Neural progenitor cell (in vitro differentiated cells): ENCODE measurements at regions not wholly inside any gene's neighbourhood (a gene's known extent, or its start where the extent isn't known, plus 50 kb on each side); places are given as distances from the start of the nearest gene placed in this dataset.

Source experiments
- DNase-seq: peaks from one replicate; pipeline ENCODE4 v3.0.0-alpha.2; 2016; ENCODE audit warnings: low spot score
- H2AFZ ChIP-seq: fragments of 200-600 bp; sonication (generic); replicated peaks from 2 replicates; pipeline ENCODE4 v1.6.1; 2016; ENCODE audit warnings: antibody characterized with exemption
- H3F3A ChIP-seq: fragments of 200-600 bp; sonication (generic); 2 replicates; pipeline ENCODE4 v1.6.1; 2016; ENCODE audit warnings: antibody characterized with exemption, low read depth
- H3K27ac ChIP-seq: fragments of 200-600 bp; sonication (generic); 2 replicates; pipeline ENCODE4 v1.5.1; 2016; ENCODE audit warnings: mild to moderate bottlenecking
- H3K27me3 ChIP-seq: fragments of 200-600 bp; sonication (generic); 2 replicates; pipeline ENCODE4 v1.6.1; 2016; ENCODE audit warnings: mild to moderate bottlenecking, moderate library complexity
- H3K36me3 ChIP-seq: fragments of 200-600 bp; sonication (generic); 2 replicates; pipeline ENCODE4 v1.5.1; 2016
- H3K4me1 ChIP-seq: fragments of 200-600 bp; sonication (generic); 2 replicates; pipeline ENCODE4 v1.6.1; 2016; ENCODE audit warnings: mixed run types
- H3K4me2 ChIP-seq: fragments of 200-600 bp; sonication (generic); 2 replicates; pipeline ENCODE4 v1.6.1; 2016
- H3K4me3 ChIP-seq: fragments of 200-600 bp; sonication (generic); 2 replicates; pipeline ENCODE4 v1.5.1; 2016
- H3K79me2 ChIP-seq: fragments of 200-600 bp; sonication (generic); 2 replicates; pipeline ENCODE4 v1.6.1; 2016; ENCODE audit warnings: low read depth
- H3K9ac ChIP-seq: fragments of 200-600 bp; sonication (generic); 2 replicates; pipeline ENCODE4 v1.6.1; 2016
- H3K9me3 ChIP-seq: fragments of 200-600 bp; sonication (generic); 2 replicates; pipeline ENCODE4 v1.5.1; 2016; ENCODE audit warnings: low read depth
- H4K20me1 ChIP-seq: fragments of 200-600 bp; sonication (generic); 2 replicates; pipeline ENCODE4 v1.6.1; 2016; ENCODE audit warnings: low read depth
- H3K27ac Mint-ChIP-seq: 3 replicates; pipeline ENCODE4 v1.8.0; 2021; ENCODE audit warnings: mixed read lengths
- H3K27me3 Mint-ChIP-seq: 2 replicates; pipeline ENCODE4 v1.8.0; 2022; ENCODE audit warnings: low read depth, mild to moderate bottlenecking, inconsistent platforms, moderate library complexity, mixed read lengths; ENCODE audit not compliant: insufficient read depth
- H3K36me3 Mint-ChIP-seq: 3 replicates; pipeline ENCODE4 v1.8.0; 2021; ENCODE audit warnings: mixed read lengths
- H3K4me1 Mint-ChIP-seq: 3 replicates; pipeline ENCODE4 v1.8.0; 2021; ENCODE audit warnings: mixed read lengths
- H3K4me3 Mint-ChIP-seq: 3 replicates; pipeline ENCODE4 v1.8.0; 2021; ENCODE audit warnings: mild to moderate bottlenecking, moderate library complexity, mixed read lengths
- H3K9me3 Mint-ChIP-seq: 3 replicates; pipeline ENCODE4 v1.8.0; 2020; ENCODE audit warnings: mixed read lengths
- CTCF ChIP-seq: fragments of 200-600 bp; sonication (generic); IDR thresholded peaks from 2 replicates; pipeline ENCODE4 v1.5.1; 2017; ENCODE audit warnings: antibody characterized with exemption, mild to moderate bottlenecking
- EZH2 ChIP-seq: fragments of 200-600 bp; sonication (generic); IDR thresholded peaks from 2 replicates; pipeline ENCODE4 v1.6.1; 2017; ENCODE audit warnings: antibody characterized with exemption, mild to moderate bottlenecking, moderate library complexity
- EZH2phosphoT487 ChIP-seq: fragments of 200-600 bp; sonication (generic); IDR thresholded peaks from 2 replicates; pipeline ENCODE4 v1.6.1; 2017; ENCODE audit warnings: antibody characterized with exemption

GRCh38 chr2:43032213-43033015 is 194.0 kb downstream of the ZFP36L2 start:
- peak overlapping the region; percentile 50 for H2AFZ ChIP-seq
- no peaks in the 10 kb centered on the region for H3K36me3 ChIP-seq
- Mint-ChIP-seq H3K27ac (no peak overlapping the region), H3K27me3 (peaks cover 20% of the 10 kb centered on the region), H3K4me3 (no peak overlapping the region), H3K9me3 (peaks cover 4% of the 10 kb centered on the region), H3K36me3 (no peaks in the 10 kb centered on the region), H3K4me1 (peaks cover 4% of the 10 kb centered on the region)
- no peaks in the 10 kb centered on the region for H3F3A ChIP-seq
- no peak overlapping the region for H3K4me2 ChIP-seq
- TF ChIP-seq CTCF (no peak), EZH2phosphoT487 (no peak)
- H3K9ac ChIP-seq = no peak overlapping the region
- DNase-seq = no peak
- no peaks in the 10 kb centered on the region for H3K9me3 ChIP-seq
- H3K4me3 ChIP-seq = no peak overlapping the region
- H3K79me2 ChIP-seq = no peaks in the 10 kb centered on the region
- no peaks in the 10 kb centered on the region for H4K20me1 ChIP-seq
- peaks cover 7% of the 10 kb centered on the region for H3K4me1 ChIP-seq
- H3K27ac ChIP-seq = no peak overlapping the region
- H3K27me3 ChIP-seq = no peaks in the 10 kb centered on the region

- H2AFZ ChIP-seq = no peak overlapping the region
- Mint-ChIP-seq H3K27ac (no peak overlapping the region), H3K9me3 (peaks cover 4% of the 10 kb centered on the region), H3K36me3 (no peaks in the 10 kb centered on the region), H3K27me3 (peaks cover 20% of the 10 kb centered on the region), H3K4me1 (peaks cover 8% of the 10 kb centered on the region), H3K4me3 (no peak overlapping the region)
- DNase-seq = no peak
- H3K9me3 ChIP-seq = no peaks in the 10 kb centered on the region
- H3F3A ChIP-seq = no peaks in the 10 kb centered on the region
- no peaks in the 10 kb centered on the region for H4K20me1 ChIP-seq
- no peak for TF ChIP-seq CTCF
- TF ChIP-seq EZH2 = no peak
- TF ChIP-seq EZH2phosphoT487 = no peak
- H3K27me3 ChIP-seq = no peaks in the 10 kb centered on the region
- no peaks in the 10 kb centered on the region for H3K36me3 ChIP-seq
- no peak overlapping the region for H3K4me2 ChIP-seq
- H3K4me3 ChIP-seq = no peak overlapping the region
- no peaks in the 10 kb centered on the region for H3K79me2 ChIP-seq
- H3K4me1 ChIP-seq = peaks cover 9% of the 10 kb centered on the region
- no peak overlapping the region for H3K9ac ChIP-seq
- no peak overlapping the region for H3K27ac ChIP-seq
These were observed 194.8 kb downstream of the ZFP36L2 start for GRCh38 chr2:43031471-43032212.

- H3K4me2 ChIP-seq = no peak overlapping the region
- H3K36me3 ChIP-seq = no peaks in the 10 kb centered on the region
- peaks cover 9% of the 10 kb centered on the region for H3K4me1 ChIP-seq
- H3K36me3 Mint-ChIP-seq = no peaks in the 10 kb centered on the region
- H3K4me1 Mint-ChIP-seq = peaks cover 12% of the 10 kb centered on the region
- H2AFZ ChIP-seq = no peak overlapping the region
- H3K4me3 Mint-ChIP-seq = no peak overlapping the region
- no peaks in the 10 kb centered on the region for H3K27me3 ChIP-seq
- no peak for TF ChIP-seq EZH2
- no peak for TF ChIP-seq CTCF
- TF ChIP-seq EZH2phosphoT487 = no peak
- no peaks in the 10 kb centered on the region for H3K9me3 ChIP-seq
- no peaks in the 10 kb centered on the region for H3K79me2 ChIP-seq
- H3K4me3 ChIP-seq = no peak overlapping the region
- no peak overlapping the region for H3K27ac ChIP-seq
- peaks cover 7% of the 10 kb centered on the region for H3K9me3 Mint-ChIP-seq
- no peaks in the 10 kb centered on the region for H3F3A ChIP-seq
- no peaks in the 10 kb centered on the region for H4K20me1 ChIP-seq
- no peak for DNase-seq
- H3K27me3 Mint-ChIP-seq = peaks cover 18% of the 10 kb centered on the region
- no peak overlapping the region for H3K9ac ChIP-seq
- no peak overlapping the region for H3K27ac Mint-ChIP-seq
These were observed 195.7 kb downstream of the ZFP36L2 start for GRCh38 chr2:43030551-43031307.
